HG03469 (cell line): ENCODE measurements at regions not wholly inside any gene's neighbourhood (a gene's known extent, or its start where the extent isn't known, plus 50 kb on each side); places are given as distances from the start of the nearest gene placed in this dataset.

ENCODE experiments used
- ATAC-seq: cut with Tn5 transposase; IDR thresholded peaks from one replicate; pipeline ENCODE4 v1.9.1; 2021; ENCODE audit warnings: mild to moderate bottlenecking, moderate library complexity, moderate number of reproducible peaks; ENCODE audit not compliant: unreplicated experiment

- no peak for ATAC-seq
Measured at GRCh38 chr5:161042443-161042842, 190.4 kb upstream of the ATP10B start.

GRCh38 chr5:161040818-161041217 lies 188.8 kb upstream of the ATP10B start:
- ATAC-seq: no peak

GRCh38 chr5:161036296-161036695 lies 184.3 kb upstream of the ATP10B start:
- no peak for ATAC-seq

GRCh38 chr5:161034451-161034850 lies 182.4 kb upstream of the ATP10B start:
- no peak for ATAC-seq

DNA sequence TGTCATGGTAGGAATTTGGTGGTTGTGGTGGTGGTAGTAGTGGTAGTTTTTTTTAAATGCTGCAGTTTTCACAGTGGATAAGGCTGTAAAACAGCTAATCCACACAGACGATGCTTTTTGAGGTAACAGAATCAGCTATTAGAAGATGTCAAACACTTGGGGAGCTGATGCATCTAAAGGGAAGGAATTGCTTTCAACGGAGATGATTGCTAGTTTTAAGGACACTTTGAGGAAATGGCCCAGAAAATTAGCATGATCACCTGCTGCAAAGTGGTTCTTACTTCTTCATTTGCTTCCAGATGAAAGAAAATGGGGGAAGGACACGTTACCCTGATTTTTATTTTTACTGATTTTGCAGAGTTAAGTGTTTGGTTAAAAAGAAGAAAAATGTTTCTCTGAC lies 178.2 kb upstream of the ATP10B start:
- no peak for ATAC-seq

- ATAC-seq: no peak
Measured at GRCh38 chr5:161027763-161028162, 175.8 kb upstream of the ATP10B start.

- ATAC-seq: no peak
Measured at GRCh38 chr5:161023551-161023950, 171.5 kb upstream of the ATP10B start.

DNA sequence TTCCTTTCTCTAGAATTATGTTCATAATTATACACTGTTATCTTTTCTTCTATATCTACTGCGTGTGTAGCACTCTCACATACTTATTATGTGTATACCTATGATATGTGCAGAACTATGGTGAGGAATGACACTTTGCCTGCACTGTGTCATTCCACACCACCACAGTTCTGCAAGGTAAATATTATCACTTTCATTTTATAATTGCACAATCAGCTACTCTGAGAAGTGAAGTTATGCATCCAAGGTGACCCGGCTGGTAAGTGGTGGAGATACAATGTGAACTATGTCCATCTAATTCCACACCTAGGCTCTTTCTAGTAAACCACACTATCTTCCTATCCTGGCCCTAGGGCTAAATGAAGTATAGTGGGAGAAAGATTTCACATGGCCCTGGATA lies 170.1 kb upstream of the ATP10B start:
- ATAC-seq: no peak

DNA sequence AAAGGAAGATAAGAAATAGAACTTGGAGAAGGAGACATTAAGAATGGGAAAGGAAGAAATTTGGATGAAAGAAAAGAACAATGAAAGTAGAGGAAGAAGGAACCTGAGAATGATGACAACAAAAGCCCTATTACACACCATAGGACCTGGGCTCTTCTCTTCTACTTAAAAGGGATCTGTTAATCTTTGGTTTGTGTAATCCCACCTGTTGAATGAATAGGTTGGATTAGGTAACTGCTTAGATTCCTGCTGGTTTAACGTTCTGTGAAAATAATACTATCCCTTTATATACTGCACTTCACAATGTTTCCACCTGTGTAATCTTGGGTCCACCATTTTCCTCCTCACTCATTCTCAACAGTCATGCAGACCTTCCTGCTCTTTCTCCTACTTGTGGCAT lies 157.8 kb upstream of the ATP10B start:
- no peak for ATAC-seq

DNA sequence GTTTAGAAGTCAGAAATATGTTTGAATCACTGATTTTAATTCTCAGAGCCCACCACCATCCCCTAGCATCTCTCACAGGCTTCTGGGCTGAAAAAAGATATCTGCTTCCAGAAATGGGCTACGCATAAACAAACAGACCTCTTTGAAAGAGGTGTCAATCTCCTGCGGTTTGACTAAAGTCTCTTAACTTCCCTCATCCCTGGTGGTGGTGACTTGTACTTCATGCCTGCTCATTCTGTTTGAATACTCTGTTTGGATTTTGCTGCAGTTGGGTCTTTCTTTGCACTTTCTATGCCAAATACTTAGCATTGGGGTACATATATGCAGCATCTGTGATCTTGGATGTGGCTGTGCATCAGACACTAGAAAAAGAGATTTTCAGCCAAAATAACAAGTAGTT lies 157.2 kb upstream of the ATP10B start:
- ATAC-seq: no peak

GRCh38 chr5:161007879-161008278 lies 155.9 kb upstream of the ATP10B start:
- ATAC-seq: no peak

DNA sequence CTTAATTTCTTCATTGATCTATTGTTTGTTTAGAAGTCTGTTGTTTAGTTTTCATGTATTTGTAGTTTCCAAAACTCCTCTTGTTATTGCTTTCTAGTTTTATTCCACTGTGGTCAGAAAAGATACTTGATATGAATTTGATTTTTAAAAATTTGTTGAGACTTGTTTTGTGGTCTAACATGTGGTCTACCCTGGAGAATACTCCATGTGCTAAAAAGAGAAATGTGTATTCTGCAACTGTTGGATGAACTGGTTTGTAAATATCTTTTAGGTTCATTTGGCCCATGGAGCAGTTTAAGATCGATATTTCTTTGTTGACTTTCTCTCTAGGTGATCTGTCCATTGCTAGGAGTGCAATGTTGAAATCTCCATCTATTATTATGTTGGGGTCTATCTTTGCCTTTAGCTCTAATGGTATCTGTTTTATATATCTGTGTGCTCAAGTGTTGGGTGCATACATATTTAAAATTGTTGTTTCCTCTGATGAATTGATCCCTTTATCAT lies 150.6 kb upstream of the ATP10B start:
- ATAC-seq: no peak

- ATAC-seq: peak; percentile 74
Measured at GRCh38 chr5:161001604-161002003, 149.6 kb upstream of the ATP10B start.

GRCh38 chr5:161001142-161001541 lies 149.1 kb upstream of the ATP10B start:
- peak; percentile 63 for ATAC-seq

- no peak for ATAC-seq
Measured at GRCh38 chr5:160991205-160991604, 139.2 kb upstream of the ATP10B start.

- no peak for ATAC-seq
Measured at GRCh38 chr5:160979385-160979784, 127.4 kb upstream of the ATP10B start.

DNA sequence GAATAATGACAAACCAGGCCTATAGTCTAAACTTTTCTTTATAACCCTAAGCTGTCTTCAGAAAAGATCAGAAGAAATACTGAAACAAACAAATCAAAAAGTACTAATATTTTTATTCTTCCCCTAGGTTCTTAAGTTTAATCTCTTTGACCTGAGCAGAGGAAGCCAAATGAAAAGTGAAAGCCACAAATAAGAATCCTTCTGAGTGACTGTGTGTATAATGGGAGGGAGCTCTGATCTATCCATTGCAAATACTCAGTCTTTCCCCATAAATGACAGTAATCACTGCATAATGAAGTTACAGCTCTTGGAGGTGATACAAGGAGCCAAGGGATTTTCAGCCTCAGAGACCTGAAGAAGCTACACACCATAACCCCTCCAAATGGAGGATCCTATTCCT lies 126.9 kb upstream of the ATP10B start:
- no peak for ATAC-seq

GRCh38 chr5:160976181-160976580 lies 124.2 kb upstream of the ATP10B start:
- no peak for ATAC-seq

GRCh38 chr5:160970605-160971191 lies 118.7 kb upstream of the ATP10B start:
- ATAC-seq: peak; percentile 72

DNA sequence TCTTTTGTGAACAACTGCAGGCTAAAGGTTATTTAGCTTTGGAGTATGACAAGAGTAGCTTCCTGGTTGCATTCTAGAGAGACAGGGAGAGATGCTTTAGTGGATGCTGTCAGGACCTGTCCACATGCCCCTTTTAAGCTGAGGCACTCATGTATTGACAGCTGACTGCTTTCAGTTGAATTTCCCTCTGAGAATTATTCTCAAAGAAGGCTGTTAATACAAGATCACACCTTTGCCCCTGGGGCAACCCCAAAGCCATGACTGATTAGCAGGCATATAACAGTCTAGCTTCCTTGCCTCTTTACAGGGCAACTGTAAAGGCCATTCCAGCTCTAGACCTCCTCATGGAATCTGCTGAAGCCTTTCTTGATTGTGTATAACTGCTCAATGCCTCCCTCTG lies 117.6 kb upstream of the ATP10B start:
- ATAC-seq: no peak

DNA sequence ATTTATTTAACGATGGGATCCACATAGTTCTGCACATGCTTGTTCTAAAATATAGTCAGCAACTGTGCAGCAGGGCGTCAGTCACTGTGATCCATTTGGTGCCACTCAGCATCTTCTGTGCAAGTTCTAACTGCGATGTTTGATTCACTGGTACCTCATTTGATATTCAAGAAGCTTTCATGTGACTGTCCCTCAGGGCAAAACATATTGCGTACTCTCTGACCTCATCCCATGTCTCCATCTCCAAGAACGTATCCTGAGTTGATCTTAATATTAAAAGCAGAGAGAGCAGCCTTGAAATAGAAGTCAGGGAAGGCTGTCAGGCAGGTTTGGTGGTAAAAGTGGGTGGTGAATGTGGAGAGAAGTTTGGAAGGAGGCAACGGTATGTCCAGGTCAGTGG lies 116.5 kb upstream of the ATP10B start:
- no peak for ATAC-seq

DNA sequence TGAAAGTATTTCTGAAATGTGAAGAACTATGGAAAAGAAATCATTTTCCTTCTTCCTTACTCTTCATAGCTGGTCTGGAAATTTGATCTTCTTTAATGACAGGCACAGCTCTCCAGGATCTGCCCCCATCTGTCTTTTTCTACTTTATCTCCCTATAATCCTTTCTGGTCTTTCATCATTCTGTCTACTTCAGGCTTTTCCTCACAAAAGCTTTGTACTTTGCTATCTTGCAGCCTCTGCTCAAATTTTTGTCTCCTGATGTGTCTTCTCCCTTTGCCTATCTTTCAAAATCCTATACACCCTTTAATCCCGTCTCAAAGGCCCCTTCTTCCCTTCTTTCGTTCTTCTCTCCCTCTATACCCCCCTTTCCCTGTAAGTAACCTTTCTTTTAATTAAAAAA lies 114.9 kb upstream of the ATP10B start:
- ATAC-seq: no peak

- ATAC-seq: no peak
Measured at GRCh38 chr5:160961761-160962160, 109.8 kb upstream of the ATP10B start.
